PC-9 (cell line): ENCODE measurements at regions not wholly inside any gene's neighbourhood (a gene's known extent, or its start where the extent isn't known, plus 50 kb on each side); places are given as distances from the start of the nearest gene placed in this dataset.

Experiments
- EZH2 ChIP-seq: fragments of 200-600 bp; sonication (generic); IDR thresholded peaks from 2 replicates; pipeline ENCODE4 v1.8.0; 2017; ENCODE audit warnings: antibody characterized with exemption, low read depth
- TF ChIP-seq, protein P1 (sequence below): fragments of 200-600 bp; sonication (generic); conservative IDR thresholded peaks from 2 replicates; pipeline ENCODE4 v1.6.1; 2017; ENCODE audit warnings: mixed run types, antibody characterized with exemption, mild to moderate bottlenecking, moderate library complexity

DNA sequence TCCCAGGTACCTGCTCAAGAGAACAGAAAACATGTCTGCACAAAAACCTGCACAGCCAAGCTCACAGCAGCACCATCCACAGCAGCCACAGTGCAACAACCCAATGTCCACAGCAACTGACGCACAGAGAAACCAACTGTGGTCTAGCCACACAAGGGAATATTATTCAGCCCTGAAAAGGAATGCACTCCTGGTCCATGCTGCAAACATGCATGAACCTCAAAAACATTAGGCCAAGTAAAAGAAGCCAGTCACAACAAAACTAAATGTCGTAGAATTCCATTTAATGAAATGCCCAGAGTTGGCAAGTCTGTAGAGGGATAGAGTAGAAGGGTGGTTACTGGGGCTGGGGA, 60.6 kb downstream of the MYEOV start:
- TF ChIP-seq, protein P1, sequence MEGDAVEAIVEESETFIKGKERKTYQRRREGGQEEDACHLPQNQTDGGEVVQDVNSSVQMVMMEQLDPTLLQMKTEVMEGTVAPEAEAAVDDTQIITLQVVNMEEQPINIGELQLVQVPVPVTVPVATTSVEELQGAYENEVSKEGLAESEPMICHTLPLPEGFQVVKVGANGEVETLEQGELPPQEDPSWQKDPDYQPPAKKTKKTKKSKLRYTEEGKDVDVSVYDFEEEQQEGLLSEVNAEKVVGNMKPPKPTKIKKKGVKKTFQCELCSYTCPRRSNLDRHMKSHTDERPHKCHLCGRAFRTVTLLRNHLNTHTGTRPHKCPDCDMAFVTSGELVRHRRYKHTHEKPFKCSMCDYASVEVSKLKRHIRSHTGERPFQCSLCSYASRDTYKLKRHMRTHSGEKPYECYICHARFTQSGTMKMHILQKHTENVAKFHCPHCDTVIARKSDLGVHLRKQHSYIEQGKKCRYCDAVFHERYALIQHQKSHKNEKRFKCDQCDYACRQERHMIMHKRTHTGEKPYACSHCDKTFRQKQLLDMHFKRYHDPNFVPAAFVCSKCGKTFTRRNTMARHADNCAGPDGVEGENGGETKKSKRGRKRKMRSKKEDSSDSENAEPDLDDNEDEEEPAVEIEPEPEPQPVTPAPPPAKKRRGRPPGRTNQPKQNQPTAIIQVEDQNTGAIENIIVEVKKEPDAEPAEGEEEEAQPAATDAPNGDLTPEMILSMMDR = no peak
- TF ChIP-seq EZH2 = no peak
